Astrocyte of the spinal cord (primary cell): ENCODE measurements at regions not wholly inside any gene's neighbourhood (a gene's known extent, or its start where the extent isn't known, plus 50 kb on each side); places are given as distances from the start of the nearest gene placed in this dataset.

Experiments
- DNase-seq: peaks from one replicate; pipeline ENCODE4 v3.0.0; 2011; ENCODE audit warnings: low read depth, low spot score
- H3K4me3 ChIP-seq: 2 replicates; pipeline ENCODE4 v1.5.1; 2011; ENCODE audit warnings: low read depth, mild to moderate bottlenecking, low read length, moderate library complexity
- in situ Hi-C: cut with HindIII; loops from 2 replicates; pipeline ENCODE4 v1.10.0; 2017; ENCODE audit warnings: low sequenced_read_pairs
- TF ChIP-seq, protein P1 (sequence below): IDR thresholded peaks from 2 replicates; pipeline ENCODE4 v1.5.1; 2012; ENCODE audit warnings: low read depth, mild to moderate bottlenecking, low read length, inconsistent platforms

DNA sequence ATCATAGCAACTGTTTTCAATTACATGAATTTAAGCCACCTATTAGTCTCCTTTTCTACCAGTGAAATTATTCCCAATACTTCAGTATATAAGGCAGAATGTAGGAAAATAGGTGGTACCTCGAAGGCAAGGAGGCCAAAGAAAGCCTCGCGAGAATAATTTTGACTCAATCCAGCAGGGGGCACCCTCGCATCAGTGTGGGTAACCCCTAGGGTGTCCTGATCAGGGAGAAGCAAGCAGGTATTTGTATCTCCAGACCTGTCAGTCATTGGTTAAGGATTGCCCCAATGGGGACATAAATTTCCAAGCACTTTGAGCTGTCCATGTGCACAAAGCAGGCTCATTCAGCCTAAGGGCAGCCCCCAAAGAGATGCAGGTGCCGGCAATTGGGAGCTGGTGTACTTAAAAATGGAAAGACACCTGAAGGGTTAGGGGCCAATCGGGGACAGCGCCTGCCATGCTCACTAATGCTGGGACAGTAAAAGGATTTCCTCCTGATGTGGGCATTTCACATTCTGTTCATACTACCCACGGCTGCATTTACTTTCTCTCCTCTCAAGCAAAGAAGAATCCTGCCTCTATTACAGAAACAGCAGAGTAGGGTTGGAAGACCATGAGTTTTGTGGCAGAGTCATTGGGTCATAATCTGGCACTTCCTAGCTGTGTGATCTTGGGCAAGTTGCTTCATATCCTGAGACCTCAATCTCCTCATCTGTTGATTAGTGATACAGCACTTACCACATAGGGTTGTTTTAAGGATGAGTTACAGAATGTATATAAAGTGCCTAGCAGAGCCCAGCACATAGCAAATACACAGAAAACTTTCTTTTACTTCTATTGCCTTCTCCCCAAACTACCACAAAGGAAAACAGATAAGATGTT lies 136.1 kb downstream of the ICOS start:
- in situ Hi-C loops = no loop called here
- no peak overlapping the region for H3K4me3 ChIP-seq
- DNase-seq = no peak
- TF ChIP-seq, protein P1, sequence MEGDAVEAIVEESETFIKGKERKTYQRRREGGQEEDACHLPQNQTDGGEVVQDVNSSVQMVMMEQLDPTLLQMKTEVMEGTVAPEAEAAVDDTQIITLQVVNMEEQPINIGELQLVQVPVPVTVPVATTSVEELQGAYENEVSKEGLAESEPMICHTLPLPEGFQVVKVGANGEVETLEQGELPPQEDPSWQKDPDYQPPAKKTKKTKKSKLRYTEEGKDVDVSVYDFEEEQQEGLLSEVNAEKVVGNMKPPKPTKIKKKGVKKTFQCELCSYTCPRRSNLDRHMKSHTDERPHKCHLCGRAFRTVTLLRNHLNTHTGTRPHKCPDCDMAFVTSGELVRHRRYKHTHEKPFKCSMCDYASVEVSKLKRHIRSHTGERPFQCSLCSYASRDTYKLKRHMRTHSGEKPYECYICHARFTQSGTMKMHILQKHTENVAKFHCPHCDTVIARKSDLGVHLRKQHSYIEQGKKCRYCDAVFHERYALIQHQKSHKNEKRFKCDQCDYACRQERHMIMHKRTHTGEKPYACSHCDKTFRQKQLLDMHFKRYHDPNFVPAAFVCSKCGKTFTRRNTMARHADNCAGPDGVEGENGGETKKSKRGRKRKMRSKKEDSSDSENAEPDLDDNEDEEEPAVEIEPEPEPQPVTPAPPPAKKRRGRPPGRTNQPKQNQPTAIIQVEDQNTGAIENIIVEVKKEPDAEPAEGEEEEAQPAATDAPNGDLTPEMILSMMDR = peak; percentile 36

DNA sequence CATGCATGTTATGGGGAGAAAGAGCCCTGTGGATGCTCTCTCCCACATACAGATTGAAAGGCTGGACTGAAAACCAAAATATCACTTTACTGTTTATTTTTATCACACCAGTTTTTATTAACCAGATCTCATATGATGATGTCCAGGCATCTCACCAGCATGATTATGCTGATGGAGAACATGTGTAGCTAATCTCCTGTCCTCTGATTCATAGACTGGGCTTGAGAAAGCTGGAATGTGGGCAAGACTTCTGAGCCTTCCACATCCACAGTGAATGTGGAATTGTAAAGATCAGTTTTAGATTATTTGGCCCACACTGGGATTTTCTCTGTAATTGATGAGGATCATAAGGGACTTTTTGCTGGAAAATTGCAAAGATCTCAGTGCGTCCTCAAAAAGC lies 137.9 kb downstream of the ICOS start:
- no peak for DNase-seq
- TF ChIP-seq, protein P1 = no peak
- in situ Hi-C loops = no loop called here
- H3K4me3 ChIP-seq = no peak overlapping the region

DNA sequence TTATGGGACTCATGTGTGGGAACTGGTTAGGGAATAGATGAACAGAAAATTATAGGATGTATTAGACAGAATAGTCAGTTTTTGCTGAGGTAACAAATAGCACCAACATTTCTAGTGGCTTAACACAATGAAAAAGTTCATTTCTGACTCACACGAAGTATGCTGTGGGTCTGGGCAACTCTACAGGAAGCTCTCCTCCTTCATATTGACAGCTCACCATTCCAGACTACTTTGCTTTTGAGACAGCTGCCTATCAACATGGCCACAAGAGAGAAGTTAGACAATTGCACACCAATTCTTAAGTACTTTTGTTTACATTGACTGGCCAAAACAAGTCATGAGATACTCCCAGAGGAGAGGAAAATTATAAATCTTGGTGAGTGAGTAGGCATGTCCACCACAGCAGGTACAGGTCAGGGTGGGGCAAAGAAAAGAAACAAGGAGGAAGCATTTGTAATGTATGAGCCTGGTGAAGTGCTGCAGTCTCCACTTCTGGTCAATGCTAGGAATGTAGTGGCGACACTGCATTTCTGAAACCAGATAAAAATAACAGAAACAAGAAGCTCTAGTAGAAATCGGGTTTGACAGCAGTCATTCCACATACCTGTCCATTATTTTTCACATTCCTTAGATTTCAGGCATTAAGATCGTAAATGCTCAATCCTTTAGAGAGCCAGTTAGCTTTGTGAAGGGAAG lies 141.6 kb downstream of the ICOS start:
- TF ChIP-seq, protein P1 = no peak
- in situ Hi-C loops = no loop called here
- DNase-seq = no peak
- H3K4me3 ChIP-seq = no peak overlapping the region

DNA sequence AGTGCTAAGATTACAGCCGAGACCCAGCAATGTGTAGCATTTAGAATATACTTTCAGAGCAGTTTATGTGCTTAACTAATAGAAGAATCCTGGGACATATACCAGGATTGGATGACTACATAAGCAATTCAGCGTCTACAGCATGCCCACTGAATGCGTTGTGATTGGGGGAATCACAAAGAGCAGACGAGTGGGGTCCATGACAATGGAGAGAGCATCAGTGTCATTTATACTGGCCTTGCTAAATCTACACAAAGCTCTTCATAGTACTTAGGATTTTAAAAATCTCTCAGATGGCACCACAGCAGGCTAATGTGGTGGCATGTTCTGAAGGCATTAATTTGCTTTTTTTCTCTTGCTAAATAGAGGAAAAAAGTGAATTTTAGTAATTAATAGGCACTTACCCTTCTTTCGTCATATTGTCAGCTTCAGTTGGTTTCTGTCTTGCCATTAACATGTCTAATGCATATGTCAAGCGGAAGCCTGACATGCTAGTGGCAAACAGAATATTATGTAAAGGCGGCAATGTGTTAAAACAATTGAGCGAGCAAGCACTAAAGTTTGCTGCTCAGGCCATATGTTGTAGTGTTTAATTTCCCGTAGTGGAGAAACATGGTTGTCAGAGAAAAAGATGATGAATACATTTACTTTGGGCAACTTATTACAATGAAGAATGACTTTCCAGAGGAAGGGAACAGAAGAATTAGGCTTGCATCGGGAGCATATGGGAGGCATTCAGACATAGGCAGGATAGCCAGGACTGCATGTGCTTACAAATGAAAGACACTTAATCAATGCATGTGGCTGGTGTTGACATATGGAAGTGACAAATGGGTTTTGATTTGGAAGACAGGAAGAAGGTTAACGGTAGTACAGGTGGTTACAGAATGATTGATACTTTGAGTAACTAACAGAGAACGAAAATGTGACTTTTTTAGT lies 145.2 kb downstream of the ICOS start:
- TF ChIP-seq, protein P1 = no peak
- DNase-seq = no peak
- H3K4me3 ChIP-seq = no peak overlapping the region
- in situ Hi-C loops = no loop called here

DNA sequence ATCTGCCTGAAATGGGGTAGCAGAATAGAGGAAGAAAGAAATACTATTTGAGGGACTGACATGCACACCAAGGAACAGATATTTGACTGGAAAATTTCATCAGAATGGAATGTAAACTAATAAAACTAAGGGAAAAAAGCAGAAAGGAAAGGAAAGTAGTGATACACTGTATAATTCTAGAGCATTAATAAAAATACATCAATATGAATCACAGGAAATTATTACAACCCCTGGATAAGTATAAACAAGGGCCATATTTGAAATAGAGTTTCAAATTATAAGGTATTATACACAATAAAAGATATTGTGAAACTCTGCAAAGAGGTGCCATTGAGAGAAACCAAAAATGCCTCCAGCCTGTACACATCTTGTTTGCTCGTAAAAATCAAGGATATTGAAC lies 149.6 kb downstream of the ICOS start:
- H3K4me3 ChIP-seq = no peak overlapping the region
- in situ Hi-C loops = no loop called here
- TF ChIP-seq, protein P1 = no peak
- no peak for DNase-seq

DNA sequence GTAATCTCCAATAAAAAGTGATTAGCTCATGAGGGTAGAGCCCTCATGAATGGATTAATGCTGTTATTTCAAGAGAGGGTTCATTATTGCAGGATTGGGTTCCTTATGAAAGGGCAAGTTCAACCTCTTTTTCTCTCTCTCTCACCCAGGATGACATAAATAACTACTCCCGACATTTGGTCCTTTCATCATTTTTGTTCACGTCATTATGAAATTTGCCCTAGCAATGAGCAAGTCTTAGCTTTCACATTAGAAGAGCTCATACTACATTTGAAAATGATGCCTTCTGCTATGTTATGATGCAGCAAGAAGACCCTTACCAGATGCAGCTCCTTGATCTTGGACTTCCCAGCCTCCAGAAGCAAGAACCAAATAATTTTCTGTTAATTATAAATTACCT lies 152.5 kb downstream of the ICOS start:
- H3K4me3 ChIP-seq = no peak overlapping the region
- TF ChIP-seq, protein P1 = no peak

More for the DNA sequence above, 152.5 kb downstream of the ICOS start:
- in situ Hi-C loops = no loop called here
- DNase-seq = no peak
